Activated CD4-positive, CD25-positive, alpha-beta regulatory T cell treated with anti-CD3 and anti-CD28 coated beads, Interleukin-2, amount 50 U/mL, for 72 hours (primary cell): ENCODE measurements at regions not wholly inside any gene's neighbourhood (a gene's known extent, or its start where the extent isn't known, plus 50 kb on each side); places are given as distances from the start of the nearest gene placed in this dataset.

Experiments used
- DNase-seq: peaks from one replicate; pipeline ENCODE4 v3.0.0; 2021

GRCh38 chr9:119577881-119578280 lies 208.6 kb upstream of the BRINP1 start:
- no peak for DNase-seq

GRCh38 chr9:119559986-119560385 lies 190.8 kb upstream of the BRINP1 start:
- no peak for DNase-seq

- no peak for DNase-seq
These were observed 189.8 kb upstream of the BRINP1 start for GRCh38 chr9:119559056-119559455.

- DNase-seq = peak; percentile 48
These were observed 187.1 kb upstream of the BRINP1 start for GRCh38 chr9:119556129-119556875.

GRCh38 chr9:119544492-119544891 lies 175.3 kb upstream of the BRINP1 start:
- DNase-seq = no peak

- DNase-seq = no peak
These were observed 167.9 kb upstream of the BRINP1 start for GRCh38 chr9:119537138-119537537.

- no peak for DNase-seq
These were observed 164.3 kb upstream of the BRINP1 start for GRCh38 chr9:119533504-119533903.

- DNase-seq = no peak
These were observed 157.5 kb upstream of the BRINP1 start for GRCh38 chr9:119526698-119527097.

- DNase-seq = no peak
These were observed 154.3 kb upstream of the BRINP1 start for GRCh38 chr9:119523508-119523907.

GRCh38 chr9:119522381-119522780 lies 153.1 kb upstream of the BRINP1 start:
- DNase-seq = no peak

GRCh38 chr9:119509291-119509905 lies 140.2 kb upstream of the BRINP1 start:
- no peak for DNase-seq

GRCh38 chr9:119501374-119501773 lies 132.1 kb upstream of the BRINP1 start:
- DNase-seq = no peak

GRCh38 chr9:119500072-119500771 lies 131.0 kb upstream of the BRINP1 start:
- DNase-seq = no peak

- DNase-seq = no peak
These were observed 118.0 kb upstream of the BRINP1 start for GRCh38 chr9:119487118-119487827.

- DNase-seq = no peak
These were observed 113.9 kb upstream of the BRINP1 start for GRCh38 chr9:119483153-119483552.

GRCh38 chr9:119477197-119477596 lies 108.0 kb upstream of the BRINP1 start:
- no peak for DNase-seq

- DNase-seq = no peak
These were observed 88.8 kb upstream of the BRINP1 start for GRCh38 chr9:119458068-119458467.

- no peak for DNase-seq
These were observed 84.7 kb upstream of the BRINP1 start for GRCh38 chr9:119453980-119454379.

- DNase-seq = no peak
These were observed 84.3 kb upstream of the BRINP1 start for GRCh38 chr9:119453490-119453911.

- DNase-seq = no peak
These were observed 82.2 kb upstream of the BRINP1 start for GRCh38 chr9:119451426-119451825.

GRCh38 chr9:119443179-119443578 lies 73.9 kb upstream of the BRINP1 start:
- DNase-seq = no peak

GRCh38 chr9:119441832-119442231 lies 72.6 kb upstream of the BRINP1 start:
- no peak for DNase-seq

GRCh38 chr9:119441338-119441737 lies 72.1 kb upstream of the BRINP1 start:
- no peak for DNase-seq
